ENCODE measurements at regions not wholly inside any gene's neighbourhood (a gene's known extent, or its start where the extent isn't known, plus 50 kb on each side); places are given as distances from the start of the nearest gene placed in this dataset.
A peak's percentile ranks its signal among the peaks of the same experiment; 100 is the strongest.

GRCh38 chr3:61371123-61371522, 119.9 kb upstream of the FHIT start:
- TF ChIP-seq CTCF (IDR thresholded peaks at IDR 0.05; ENCODE audit: low read length) (peak; percentile 74), EZH2 (IDR thresholded peaks at IDR 0.05; ENCODE audit: borderline replicate concordance, low read length) (no peak)

Measured in OCI-LY1 (cell line).